GM23248 (cell line): ENCODE measurements at regions not wholly inside any gene's neighbourhood (a gene's known extent, or its start where the extent isn't known, plus 50 kb on each side); places are given as distances from the start of the nearest gene placed in this dataset.

ENCODE experiments used
- DNase-seq: peaks from one replicate; pipeline ENCODE4 v3.0.0-alpha.2; 2015
- H2AFZ ChIP-seq: fragments of 200-600 bp; sonication (generic); 2 replicates; pipeline ENCODE4 v1.6.1; 2016; ENCODE audit warnings: antibody characterized with exemption
- H3F3A ChIP-seq: fragments of 200-600 bp; sonication (generic); 2 replicates; pipeline ENCODE4 v1.6.1; 2016; ENCODE audit warnings: mild to moderate bottlenecking, antibody characterized with exemption, mixed run types; ENCODE audit not compliant: insufficient read depth
- H3K27ac ChIP-seq: fragments of 200-600 bp; sonication (generic); 2 replicates; pipeline ENCODE4 v1.5.1; 2016; ENCODE audit warnings: mild to moderate bottlenecking
- H3K27me3 ChIP-seq: fragments of 200-600 bp; sonication (generic); replicated peaks from 2 replicates; pipeline ENCODE4 v1.6.1; 2016; ENCODE audit warnings: mild to moderate bottlenecking; ENCODE audit not compliant: insufficient read depth
- H3K36me3 ChIP-seq: fragments of 200-600 bp; sonication (generic); 2 replicates; pipeline ENCODE4 v1.6.1; 2016; ENCODE audit warnings: low read depth, mild to moderate bottlenecking
- H3K4me1 ChIP-seq: fragments of 200-600 bp; sonication (generic); 2 replicates; pipeline ENCODE4 v1.6.1; 2016; ENCODE audit warnings: mild to moderate bottlenecking; ENCODE audit not compliant: insufficient read depth
- H3K4me2 ChIP-seq: fragments of 200-600 bp; sonication (generic); one replicate; pipeline ENCODE4 v1.6.1; 2016; ENCODE audit warnings: mild to moderate bottlenecking; ENCODE audit not compliant: unreplicated experiment
- H3K4me3 ChIP-seq: fragments of 200-600 bp; sonication (generic); 2 replicates; pipeline ENCODE4 v1.5.1; 2016; ENCODE audit warnings: mild to moderate bottlenecking
- H3K79me2 ChIP-seq: fragments of 200-600 bp; sonication (generic); 2 replicates; pipeline ENCODE4 v1.6.1; 2016; ENCODE audit warnings: mild to moderate bottlenecking; ENCODE audit not compliant: insufficient read depth
- H3K9ac ChIP-seq: fragments of 200-600 bp; sonication (generic); 2 replicates; pipeline ENCODE4 v1.6.1; 2016; ENCODE audit warnings: mild to moderate bottlenecking
- H3K9me2 ChIP-seq: fragments of 200-600 bp; sonication (generic); 2 replicates; pipeline ENCODE4 v1.6.1; 2016; ENCODE audit warnings: mixed run types, mild to moderate bottlenecking, moderate library complexity; ENCODE audit not compliant: insufficient read depth
- H3K9me3 ChIP-seq: fragments of 200-600 bp; sonication (generic); one replicate; pipeline ENCODE4 v1.6.1; 2017; ENCODE audit warnings: low read depth
- H4K20me1 ChIP-seq: fragments of 200-600 bp; sonication (generic); 2 replicates; pipeline ENCODE4 v1.6.0; 2016; ENCODE audit not compliant: insufficient read depth
- EZH2 ChIP-seq: fragments of 200-600 bp; sonication (generic); IDR thresholded peaks from 2 replicates; pipeline ENCODE4 v1.6.1; 2018; ENCODE audit warnings: antibody characterized with exemption, mild to moderate bottlenecking; ENCODE audit not compliant: insufficient read depth, poor library complexity, severe bottlenecking
- EZH2phosphoT487 ChIP-seq: fragments of 200-600 bp; sonication (generic); IDR thresholded peaks from 2 replicates; pipeline ENCODE4 v1.6.1; 2018; ENCODE audit warnings: antibody characterized with exemption, moderate library complexity, mild to moderate bottlenecking, low read depth; ENCODE audit not compliant: insufficient read depth
- WGBS, 2 experiments: methylation state at CpG; one replicate each; pipeline ENCODE4 v1.1.6; 2015 to 2017; ENCODE audit warnings: low lambda C conversion rate in 2 of 2, low coverage in 1 of 2; ENCODE audit errors: missing lambda C conversion rate in 2 of 2; 5-methylcytosine and 5-hydroxymethylcytosine counted together
- in situ Hi-C: fragments of 300-500 bp; cut with MboI; formaldehyde crosslinking; loops from 2 replicates; pipeline ENCODE4 v1.15.0; 2020

DNA sequence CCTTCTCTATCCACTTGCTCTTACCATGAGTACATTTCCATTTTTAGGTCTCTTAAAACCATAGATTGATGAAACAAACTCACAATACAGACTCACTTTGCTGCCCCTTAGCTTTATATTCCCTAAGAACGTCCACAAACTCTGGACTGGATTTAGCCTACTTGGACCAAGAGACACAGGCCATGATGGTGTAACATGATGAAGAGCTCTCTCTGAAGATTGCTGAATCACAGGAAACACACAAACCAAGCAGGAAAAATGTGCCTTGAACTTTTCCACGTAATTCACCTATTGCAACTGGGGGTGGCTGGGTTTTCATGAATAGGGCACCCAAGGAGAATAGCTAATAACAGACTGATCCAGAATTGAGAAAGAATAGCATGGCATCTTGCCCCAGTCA, 201.7 kb upstream of the RBBP8 start:
- H3K4me2 ChIP-seq, result no peak overlapping the region
- no peaks in the 10 kb centered on the region for H3K27me3 ChIP-seq
- no peaks in the 10 kb centered on the region for H3K79me2 ChIP-seq
- no peak overlapping the region for H3K9ac ChIP-seq
- H3K36me3 ChIP-seq, result no peaks in the 10 kb centered on the region
- DNase-seq, result no peak
- TF ChIP-seq EZH2, result no peak
- no peak for TF ChIP-seq EZH2phosphoT487
- WGBS, 2 experiments, result 42 to 46% methylated on average over 2 of the region's 2 CpGs
- H4K20me1 ChIP-seq, result no peaks in the 10 kb centered on the region
- H3K9me2 ChIP-seq, result no peaks in the 10 kb centered on the region
- no peaks in the 10 kb centered on the region for H3F3A ChIP-seq
- H3K27ac ChIP-seq, result no peak overlapping the region
- H3K9me3 ChIP-seq, result no peaks in the 10 kb centered on the region
- in situ Hi-C loops, result no loop called here
- no peak overlapping the region for H3K4me3 ChIP-seq
- peaks cover 8% of the 10 kb centered on the region for H3K4me1 ChIP-seq
- H2AFZ ChIP-seq, result no peak overlapping the region

DNA sequence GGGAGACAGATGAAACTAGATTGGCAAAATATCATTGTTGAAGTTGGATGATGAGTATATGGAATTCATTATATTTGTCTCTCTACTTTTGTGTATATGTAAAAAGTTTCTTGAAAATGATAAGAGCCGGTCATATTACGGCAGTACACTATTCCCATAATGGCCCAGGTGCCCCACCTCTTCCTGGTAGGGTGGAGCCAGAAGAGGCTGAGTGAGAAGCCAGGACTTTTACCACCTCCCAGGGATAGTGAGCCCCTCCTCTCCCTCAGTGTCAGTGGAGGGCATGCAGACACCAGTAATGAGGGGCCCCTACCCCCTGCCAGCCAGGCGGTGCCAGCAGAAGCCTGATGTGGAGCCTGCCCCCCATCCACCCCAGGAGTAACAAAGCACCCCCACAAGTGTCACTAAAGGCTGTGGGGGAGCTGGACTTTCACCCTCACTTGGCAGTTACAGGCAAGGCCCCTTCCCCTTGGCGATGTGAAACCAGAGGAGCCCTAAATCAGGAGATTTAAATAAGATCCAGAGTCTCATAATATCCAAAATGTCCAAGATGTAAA, 198.9 kb upstream of the RBBP8 start:
- Histone ChIP-seq H3K4me2 (no peak overlapping the region), H3K4me3 (no peak overlapping the region), H3K9me3 (no peaks in the 10 kb centered on the region), H3K9me2 (no peaks in the 10 kb centered on the region), H3K4me1 (no peaks in the 10 kb centered on the region), H3K9ac (no peak overlapping the region), H3F3A (no peaks in the 10 kb centered on the region), H3K36me3 (no peaks in the 10 kb centered on the region), H3K79me2 (no peaks in the 10 kb centered on the region), H4K20me1 (no peaks in the 10 kb centered on the region), H3K27ac (no peak overlapping the region), H3K27me3 (no peaks in the 10 kb centered on the region), H2AFZ (peak overlapping the region; percentile 46; the same call in 1 of the 2 replicates)
- TF ChIP-seq EZH2, result no peak
- TF ChIP-seq EZH2phosphoT487, result no peak
- in situ Hi-C loops, result no loop called here
- no peak for DNase-seq
- 56 to 67% methylated on average over 4 of the region's 4 CpGs for WGBS, 2 experiments

DNA sequence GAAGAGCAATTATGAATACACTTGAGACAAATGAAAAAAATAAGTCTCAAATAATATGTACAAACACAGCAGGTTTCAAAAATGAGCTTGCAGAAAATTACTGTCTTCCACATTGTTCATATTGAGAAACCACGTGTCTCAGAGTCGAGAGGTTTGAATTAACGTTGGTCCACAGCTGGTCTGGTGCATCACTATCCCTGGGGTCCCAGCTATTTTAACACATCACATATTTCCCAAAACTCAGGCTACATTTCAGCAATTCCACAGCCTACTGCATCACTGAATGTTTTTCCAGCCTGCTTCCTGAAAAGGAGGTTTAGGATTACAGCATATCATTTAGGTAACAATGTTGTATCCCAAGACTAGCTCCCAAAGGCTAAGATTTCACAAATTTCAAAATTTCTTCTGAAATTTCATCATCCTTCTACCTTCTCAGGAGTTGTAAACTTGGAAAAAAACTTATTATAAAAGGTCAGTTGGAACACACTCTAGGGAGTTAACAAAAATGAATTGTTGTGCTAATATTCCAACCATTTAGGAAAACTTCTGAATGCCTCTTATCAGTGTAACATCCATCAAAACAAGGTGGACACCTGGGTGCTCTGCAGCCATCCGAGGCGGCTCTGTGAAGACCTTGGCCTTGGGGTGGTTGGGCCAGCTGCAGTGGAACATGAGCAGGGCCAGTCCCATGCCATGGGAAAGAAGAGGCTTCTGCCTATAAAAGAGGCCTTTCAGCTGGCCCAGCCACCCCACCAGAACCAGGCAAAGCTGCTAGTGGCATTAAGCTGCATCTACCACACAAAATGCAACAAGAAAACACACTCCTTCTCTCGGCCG, 198.1 kb upstream of the RBBP8 start:
- no peak overlapping the region for H3K27ac ChIP-seq
- H3F3A ChIP-seq, result no peaks in the 10 kb centered on the region
- H4K20me1 ChIP-seq, result no peaks in the 10 kb centered on the region
- 49 to 55% methylated on average over 7 of the region's 7 CpGs for WGBS, 2 experiments
- no peak overlapping the region for H3K4me3 ChIP-seq
- H3K27me3 ChIP-seq, result no peaks in the 10 kb centered on the region
- TF ChIP-seq EZH2phosphoT487 (no peak), EZH2 (no peak)
- H3K9me3 ChIP-seq, result no peaks in the 10 kb centered on the region
- no peak overlapping the region for H3K4me2 ChIP-seq
- in situ Hi-C loops, result no loop called here
- H3K36me3 ChIP-seq, result no peaks in the 10 kb centered on the region
- no peak overlapping the region for H3K9ac ChIP-seq
- H2AFZ ChIP-seq, result peak overlapping the region; percentile 46
- no peaks in the 10 kb centered on the region for H3K79me2 ChIP-seq
- peak; percentile 36 for DNase-seq
- no peaks in the 10 kb centered on the region for H3K9me2 ChIP-seq
- H3K4me1 ChIP-seq, result no peaks in the 10 kb centered on the region

DNA sequence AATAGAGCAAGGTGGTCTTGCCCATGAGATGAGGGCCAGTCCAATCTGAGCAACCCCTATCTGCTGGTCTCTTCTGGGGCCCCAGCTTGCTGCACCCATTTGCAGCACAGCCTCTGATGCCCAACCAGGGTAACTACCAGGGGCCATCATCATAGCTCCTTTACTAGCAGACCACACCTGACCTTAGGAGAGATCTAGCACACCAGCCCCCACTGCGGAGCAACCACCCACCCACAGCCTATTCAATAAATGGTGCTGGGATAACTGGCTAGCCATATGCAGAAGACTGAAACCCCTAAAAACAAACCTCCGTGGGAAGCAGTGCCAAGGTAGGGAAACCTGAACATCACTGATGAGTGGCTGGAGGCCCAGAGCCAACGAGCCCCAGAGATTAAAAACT, 196.1 kb upstream of the RBBP8 start:
- Histone ChIP-seq H3K36me3 (no peaks in the 10 kb centered on the region), H4K20me1 (no peaks in the 10 kb centered on the region), H3F3A (no peaks in the 10 kb centered on the region), H3K27me3 (no peaks in the 10 kb centered on the region), H3K27ac (no peak overlapping the region), H3K9me3 (no peaks in the 10 kb centered on the region), H3K4me3 (no peak overlapping the region), H3K9me2 (no peaks in the 10 kb centered on the region), H3K9ac (no peak overlapping the region), H3K4me2 (no peak overlapping the region), H3K79me2 (no peaks in the 10 kb centered on the region), H3K4me1 (no peaks in the 10 kb centered on the region), H2AFZ (no peak overlapping the region)
- in situ Hi-C loops, result no loop called here
- TF ChIP-seq EZH2 (no peak), EZH2phosphoT487 (no peak)
- 51 to 53% methylated on average over 3 of the region's 3 CpGs for WGBS, 2 experiments
- DNase-seq, result no peak
